ENCODE measurements at regions not wholly inside any gene's neighbourhood (a gene's known extent, or its start where the extent isn't known, plus 50 kb on each side); places are given as distances from the start of the nearest gene placed in this dataset.

GRCh38 chr1:82934074-82934473 lies 1064.9 kb downstream of the TTLL7 start:
- no peak for TF ChIP-seq CTCF (conservative IDR thresholded peaks at IDR 0.05; ENCODE audit: control insufficient read depth, insufficient read depth, low read depth, low read length)
- DNase-seq (ENCODE audit: low read depth) = no peak
- H3K4me3 ChIP-seq (ENCODE audit: control insufficient read depth, low read depth, low read length) = no peak overlapping the region

GRCh38 chr1:82932727-82933126 lies 1066.2 kb downstream of the TTLL7 start:
- no peak for TF ChIP-seq CTCF (conservative IDR thresholded peaks at IDR 0.05; ENCODE audit: control insufficient read depth, insufficient read depth, low read depth, low read length)
- no peak overlapping the region for H3K4me3 ChIP-seq (ENCODE audit: control insufficient read depth, low read depth, low read length)
- DNase-seq (ENCODE audit: low read depth) = no peak

- H3K4me3 ChIP-seq (ENCODE audit: control insufficient read depth, low read depth, low read length) = no peak overlapping the region
- no peak for TF ChIP-seq CTCF (conservative IDR thresholded peaks at IDR 0.05; ENCODE audit: control insufficient read depth, insufficient read depth, low read depth, low read length)
- no peak for DNase-seq (ENCODE audit: low read depth)
These were observed 1066.7 kb downstream of the TTLL7 start for GRCh38 chr1:82932207-82932606.

- TF ChIP-seq CTCF (conservative IDR thresholded peaks at IDR 0.05; ENCODE audit: control insufficient read depth, insufficient read depth, low read depth, low read length) = no peak
- no peak overlapping the region for H3K4me3 ChIP-seq (ENCODE audit: control insufficient read depth, low read depth, low read length)
These were observed 1067.9 kb downstream of the TTLL7 start for GRCh38 chr1:82931006-82931405.

GRCh38 chr1:82927753-82928152 lies 1071.2 kb downstream of the TTLL7 start:
- no peak for TF ChIP-seq CTCF (conservative IDR thresholded peaks at IDR 0.05; ENCODE audit: control insufficient read depth, insufficient read depth, low read depth, low read length)
- H3K4me3 ChIP-seq (ENCODE audit: control insufficient read depth, low read depth, low read length) = no peak overlapping the region
- no peak for DNase-seq (ENCODE audit: low read depth)

More at GRCh38 chr1:82931006-82931405, 1067.9 kb downstream of the TTLL7 start:
- DNase-seq (ENCODE audit: low read depth) = no peak

- no peak for DNase-seq (ENCODE audit: low read depth)
- TF ChIP-seq CTCF (conservative IDR thresholded peaks at IDR 0.05; ENCODE audit: control insufficient read depth, insufficient read depth, low read depth, low read length) = no peak
- H3K4me3 ChIP-seq (ENCODE audit: control insufficient read depth, low read depth, low read length) = no peak overlapping the region
These were observed 1074.3 kb downstream of the TTLL7 start for GRCh38 chr1:82924666-82925065.

- no peak for DNase-seq (ENCODE audit: low read depth)
- no peak overlapping the region for H3K4me3 ChIP-seq (ENCODE audit: control insufficient read depth, low read depth, low read length)
- TF ChIP-seq CTCF (conservative IDR thresholded peaks at IDR 0.05; ENCODE audit: control insufficient read depth, insufficient read depth, low read depth, low read length) = no peak
These were observed 1075.0 kb downstream of the TTLL7 start for GRCh38 chr1:82923931-82924330.
